Gastroesophageal sphincter (tissue), 3 donors: ENCODE measurements at regions not wholly inside any gene's neighbourhood (a gene's known extent, or its start where the extent isn't known, plus 50 kb on each side); places are given as distances from the start of the nearest gene placed in this dataset.
"Not testable (repeated sequence)": the region's sequence is repeated elsewhere in the genome, so short reads cannot be mapped to it uniquely, and the experiment has no call there.

Source experiments
- POLR2A ChIP-seq, 2 donors: fragments of 450-650 bp; IDR thresholded peaks; one replicate each; pipeline ENCODE4 v1.6.1; 2017; ENCODE audit warnings: antibody characterized with exemption in 2 of 2, mild to moderate bottlenecking in 2 of 2, moderate library complexity in 1 of 2
- TF ChIP-seq, protein P1 (sequence below), 4 experiments: fragments of 200-600 bp in 2 of 4; fragments of 450-650 bp in 2 of 4; sonication (generic) in 1 of 4; IDR thresholded peaks; one replicate each; pipeline ENCODE4 v1.5.1; 2017 to 2019; ENCODE audit warnings: antibody characterized with exemption in 4 of 4, mild to moderate bottlenecking in 2 of 4, moderate library complexity in 2 of 4

DNA sequence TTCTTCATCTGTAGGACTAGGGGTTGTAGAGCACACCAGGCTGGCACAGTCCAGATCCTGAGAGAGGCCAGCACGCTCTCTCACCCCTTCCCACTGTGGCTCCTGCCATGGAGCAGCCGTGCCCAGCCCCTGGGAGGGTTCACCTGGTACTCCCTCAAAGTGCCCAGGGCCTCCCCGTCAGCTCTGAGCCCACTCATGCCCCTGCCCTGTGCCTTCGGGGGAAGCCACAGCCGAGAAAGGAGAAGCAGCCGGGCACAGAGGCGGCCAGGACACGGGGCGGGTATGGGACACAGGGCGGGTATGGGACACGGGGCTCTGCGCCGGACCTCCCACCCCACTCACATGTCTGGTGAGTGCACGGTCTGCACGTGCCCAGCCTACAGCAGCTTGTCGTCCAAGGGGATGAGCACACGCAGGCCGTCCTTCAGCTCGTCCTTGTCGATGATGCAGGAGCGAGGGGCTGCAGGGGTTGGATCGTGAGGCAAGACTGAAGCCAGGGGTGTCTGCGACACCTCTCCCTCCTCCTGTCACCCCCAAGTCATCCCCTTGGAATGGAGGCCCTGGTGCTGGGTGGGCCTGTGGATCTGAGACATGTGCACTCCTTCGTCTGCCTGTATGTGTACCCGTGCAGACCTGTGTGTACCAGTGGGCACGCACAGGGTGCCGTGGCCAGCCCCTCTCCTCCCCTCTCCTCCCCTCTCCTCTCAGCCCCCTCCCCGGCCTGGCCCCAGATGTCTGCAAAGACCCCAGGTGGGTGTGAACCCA, 417.9 kb upstream of the ZNF722 start:
- TF ChIP-seq, protein P1, sequence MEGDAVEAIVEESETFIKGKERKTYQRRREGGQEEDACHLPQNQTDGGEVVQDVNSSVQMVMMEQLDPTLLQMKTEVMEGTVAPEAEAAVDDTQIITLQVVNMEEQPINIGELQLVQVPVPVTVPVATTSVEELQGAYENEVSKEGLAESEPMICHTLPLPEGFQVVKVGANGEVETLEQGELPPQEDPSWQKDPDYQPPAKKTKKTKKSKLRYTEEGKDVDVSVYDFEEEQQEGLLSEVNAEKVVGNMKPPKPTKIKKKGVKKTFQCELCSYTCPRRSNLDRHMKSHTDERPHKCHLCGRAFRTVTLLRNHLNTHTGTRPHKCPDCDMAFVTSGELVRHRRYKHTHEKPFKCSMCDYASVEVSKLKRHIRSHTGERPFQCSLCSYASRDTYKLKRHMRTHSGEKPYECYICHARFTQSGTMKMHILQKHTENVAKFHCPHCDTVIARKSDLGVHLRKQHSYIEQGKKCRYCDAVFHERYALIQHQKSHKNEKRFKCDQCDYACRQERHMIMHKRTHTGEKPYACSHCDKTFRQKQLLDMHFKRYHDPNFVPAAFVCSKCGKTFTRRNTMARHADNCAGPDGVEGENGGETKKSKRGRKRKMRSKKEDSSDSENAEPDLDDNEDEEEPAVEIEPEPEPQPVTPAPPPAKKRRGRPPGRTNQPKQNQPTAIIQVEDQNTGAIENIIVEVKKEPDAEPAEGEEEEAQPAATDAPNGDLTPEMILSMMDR (IDR thresholded peaks at IDR 0.05): not testable (repeated sequence)
- TF ChIP-seq POLR2A (IDR thresholded peaks at IDR 0.05): not testable (repeated sequence)
